Tibial nerve (tissue), 4 donors: ENCODE measurements at regions not wholly inside any gene's neighbourhood (a gene's known extent, or its start where the extent isn't known, plus 50 kb on each side); places are given as distances from the start of the nearest gene placed in this dataset.

Experiments
- DNase-seq, 2 donors: peaks; one replicate each; pipeline ENCODE4 v3.0.0-alpha.2; 2019; ENCODE audit warnings: low spot score in 2 of 2
- H3K27ac ChIP-seq, 4 donors: fragments of 200-600 bp; sonication (generic) in 3 of 4; one replicate each; pipeline ENCODE4 v1.5.1; 2017 to 2019; ENCODE audit warnings: mild to moderate bottlenecking in 1 of 4
- H3K27me3 ChIP-seq, 2 donors: fragments of 200-600 bp; sonication (generic) in 1 of 2; one replicate each; pipeline versions ENCODE4 v1.5.1 to v1.6.0; 2017 to 2019
- H3K36me3 ChIP-seq, 3 donors: fragments of 200-600 bp; sonication (generic); one replicate each; pipeline ENCODE4 v1.5.1; 2018 to 2019
- H3K4me1 ChIP-seq, 4 donors: fragments of 200-600 bp; sonication (generic) in 3 of 4; one replicate each; pipeline ENCODE4 v1.5.1; 2017 to 2019
- H3K4me3 ChIP-seq, 4 donors: fragments of 200-600 bp; sonication (generic) in 3 of 4; one replicate each; pipeline ENCODE4 v1.5.1; 2017 to 2019; ENCODE audit warnings: mild to moderate bottlenecking in 1 of 4, moderate library complexity in 1 of 4
- H3K9me3 ChIP-seq, 4 donors: fragments of 200-600 bp; sonication (generic) in 3 of 4; one replicate each; pipeline ENCODE4 v1.5.1; 2017 to 2019
- CTCF ChIP-seq, 5 experiments: fragments of 200-600 bp in 3 of 5; fragments of 450-650 bp in 2 of 5; sonication (generic) in 3 of 5; IDR thresholded peaks; one replicate each; pipeline ENCODE4 v1.5.1; 2016 to 2019; ENCODE audit warnings: antibody characterized with exemption in 5 of 5, mild to moderate bottlenecking in 3 of 5, moderate library complexity in 2 of 5
- EP300 ChIP-seq, 2 donors: sonication (generic); formaldehyde crosslinking; IDR thresholded peaks; one replicate each; pipeline ENCODE4 v1.6.1; 2017; ENCODE audit warnings: antibody characterized with exemption in 2 of 2, mild to moderate bottlenecking in 1 of 2
- POLR2A ChIP-seq, 2 donors: fragments of 450-650 bp; IDR thresholded peaks; one replicate each; pipeline ENCODE4 v1.6.1; 2017; ENCODE audit warnings: antibody characterized with exemption in 2 of 2, mild to moderate bottlenecking in 2 of 2, moderate library complexity in 2 of 2
- WGBS, 2 donors: methylation state at CpG; one replicate each; pipeline ENCODE4 v1.1.5; 2018; 5-methylcytosine and 5-hydroxymethylcytosine counted together

- 94 to 100% methylated on average over 1 of the region's 1 CpG for WGBS, 2 donors
- DNase-seq = no peak
- Histone ChIP-seq H3K27me3 (no peaks in the 10 kb centered on the region), H3K4me3 (no peak overlapping the region), H3K27ac (no peak overlapping the region), H3K9me3 (no peaks in the 10 kb centered on the region), H3K4me1 (peaks cover 0 to 51% (median 8%) of the 10 kb centered on the region in 4 donors), H3K36me3 (no peaks in the 10 kb centered on the region)
- no peak for TF ChIP-seq CTCF (IDR thresholded peaks at IDR 0.05)
- no peak for TF ChIP-seq POLR2A (IDR thresholded peaks at IDR 0.05)
- TF ChIP-seq EP300 (IDR thresholded peaks at IDR 0.05) = no peak
These were observed 116.0 kb upstream of the TMCC3 start for GRCh38 chr12:94766397-94766796.

GRCh38 chr12:94763462-94763861 lies 113.1 kb upstream of the TMCC3 start:
- Histone ChIP-seq H3K27ac (no peak overlapping the region), H3K9me3 (no peaks in the 10 kb centered on the region), H3K4me1 (peaks cover 0 to 22% (median 4%) of the 10 kb centered on the region in 4 donors), H3K4me3 (no peak overlapping the region), H3K36me3 (no peaks in the 10 kb centered on the region), H3K27me3 (no peaks in the 10 kb centered on the region)
- WGBS, 2 donors = 84 to 94% methylated on average over 3 to 6 of the region's 6 CpGs
- no peak for DNase-seq
- TF ChIP-seq CTCF (IDR thresholded peaks at IDR 0.05) (no peak), POLR2A (IDR thresholded peaks at IDR 0.05) (no peak), EP300 (IDR thresholded peaks at IDR 0.05) (no peak)

GRCh38 chr12:94762943-94763342 lies 112.6 kb upstream of the TMCC3 start:
- H3K4me1 ChIP-seq = peaks cover 0 to 16% (median 3%) of the 10 kb centered on the region in 4 donors
- no peaks in the 10 kb centered on the region for H3K9me3 ChIP-seq
- TF ChIP-seq CTCF (IDR thresholded peaks at IDR 0.05) = no peak
- no peak for TF ChIP-seq EP300 (IDR thresholded peaks at IDR 0.05)
- DNase-seq = no peak
- no peaks in the 10 kb centered on the region for H3K36me3 ChIP-seq
- WGBS, 2 donors = 88 to 95% methylated on average over 3 of the region's 3 CpGs
- H3K27ac ChIP-seq = no peak overlapping the region
- no peaks in the 10 kb centered on the region for H3K27me3 ChIP-seq
- H3K4me3 ChIP-seq = no peak overlapping the region

GRCh38 chr12:94762259-94762942 lies 112.0 kb upstream of the TMCC3 start:
- H3K36me3 ChIP-seq = no peaks in the 10 kb centered on the region
- H3K9me3 ChIP-seq = no peaks in the 10 kb centered on the region
- H3K27me3 ChIP-seq = no peaks in the 10 kb centered on the region
- H3K27ac ChIP-seq = no peak overlapping the region
- no peak overlapping the region for H3K4me3 ChIP-seq
- no peak for TF ChIP-seq EP300 (IDR thresholded peaks at IDR 0.05)
- peaks cover 0 to 11% (median under 1%) of the 10 kb centered on the region in 4 donors for H3K4me1 ChIP-seq
- DNase-seq = no peak
- 72 to 76% methylated on average over 4 of the region's 4 CpGs for WGBS, 2 donors

- Histone ChIP-seq H3K27ac (no peak overlapping the region), H3K27me3 (no peaks in the 10 kb centered on the region), H3K4me1 (peaks cover 0 to 7% (median 0%) of the 10 kb centered on the region in 4 donors), H3K36me3 (no peaks in the 10 kb centered on the region), H3K9me3 (no peaks in the 10 kb centered on the region), H3K4me3 (no peak overlapping the region)
- DNase-seq = no peak
- TF ChIP-seq CTCF (IDR thresholded peaks at IDR 0.05) (no peak), EP300 (IDR thresholded peaks at IDR 0.05) (no peak), POLR2A (IDR thresholded peaks at IDR 0.05) (no peak)
- 80 to 81% methylated on average over 3 of the region's 3 CpGs for WGBS, 2 donors
These were observed 111.2 kb upstream of the TMCC3 start for GRCh38 chr12:94761559-94761958.
